Head of caudate nucleus (tissue), 42 donors: ENCODE measurements at regions not wholly inside any gene's neighbourhood (a gene's known extent, or its start where the extent isn't known, plus 50 kb on each side); places are given as distances from the start of the nearest gene placed in this dataset.
"Not testable (repeated sequence)": the region's sequence is repeated elsewhere in the genome, so short reads cannot be mapped to it uniquely, and the experiment has no call there.

Experiments used
- DNase-seq, 42 donors: peaks; one replicate each; pipeline versions ENCODE4 v3.0.0 to v3.0.0-alpha.2; 2020 to 2021; ENCODE audit warnings: mixed read lengths in 7 of 42
- intact Hi-C: fragments of 100-400 bp; cut with DNase I; formaldehyde crosslinking; loops from one replicate; pipeline ENCODE4 v1.15.0; 2022

GRCh38 chr18:71114550-71115210, 825.8 kb downstream of the SOCS6 start:
- intact Hi-C loops: no loop called here
- DNase-seq: no peak

DNA sequence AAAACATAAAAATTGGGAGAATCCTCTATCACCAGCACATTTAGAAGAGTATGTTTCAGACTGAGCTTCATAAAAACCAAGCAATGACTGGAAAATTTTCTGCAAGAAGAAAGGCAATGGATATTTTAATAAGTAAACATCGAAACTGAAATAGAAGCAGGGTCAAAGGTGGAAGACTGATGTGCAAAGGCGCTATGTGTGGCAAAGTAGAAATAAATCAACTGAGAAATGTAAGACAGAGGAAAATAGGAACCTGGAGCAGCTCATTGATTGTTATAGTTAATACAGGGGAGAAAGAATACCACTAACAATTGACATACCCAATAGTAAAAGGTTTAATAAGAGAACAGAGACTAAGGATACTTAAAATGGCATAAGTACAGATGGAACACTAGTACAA, 818.4 kb downstream of the SOCS6 start:
- intact Hi-C loops: no loop called here
- no peak for DNase-seq

GRCh38 chr18:71106701-71107100, 817.9 kb downstream of the SOCS6 start:
- intact Hi-C loops: no loop called here
- peak in 1 of 42 donors; percentile 12 for DNase-seq

GRCh38 chr18:71105994-71106546, 817.2 kb downstream of the SOCS6 start:
- no peak for DNase-seq
- intact Hi-C loops: no loop called here

GRCh38 chr18:71105078-71105819, 816.4 kb downstream of the SOCS6 start:
- no peak for DNase-seq

GRCh38 chr18:71079606-71080005, 790.8 kb downstream of the SOCS6 start:
- DNase-seq: peak in 3 of 42 donors; percentile 4 to 15 (median 10)
- intact Hi-C loops: no loop called here

More at GRCh38 chr18:71105078-71105819, 816.4 kb downstream of the SOCS6 start:
- intact Hi-C loops: no loop called here

- intact Hi-C loops: no loop called here
- DNase-seq: no peak
Observed at GRCh38 chr18:71077451-71077850, 788.6 kb downstream of the SOCS6 start.

GRCh38 chr18:71075147-71075546, 786.3 kb downstream of the SOCS6 start:
- intact Hi-C loops: no loop called here
- no peak for DNase-seq

DNA sequence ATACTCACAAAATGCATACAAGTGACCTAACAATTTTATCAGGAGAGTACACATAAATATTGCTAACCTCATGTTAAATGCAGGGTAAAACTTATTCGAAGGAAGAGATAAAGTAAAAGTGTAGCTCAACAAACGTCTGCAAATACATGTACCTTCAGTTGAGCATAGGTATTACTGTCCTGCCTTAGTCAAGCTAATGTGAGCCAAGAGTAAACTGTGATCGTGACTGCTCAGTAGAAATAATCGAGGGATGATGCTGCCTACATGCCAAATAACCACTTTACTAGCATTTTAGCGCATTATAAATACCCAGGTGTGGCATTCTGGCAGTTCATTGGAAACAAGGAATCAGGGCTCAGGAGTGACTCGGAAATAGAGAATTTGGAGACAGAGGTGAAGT, 779.5 kb downstream of the SOCS6 start:
- intact Hi-C loops: no loop called here
- no peak for DNase-seq

- DNase-seq: no peak
- intact Hi-C loops: no loop called here
Observed at GRCh38 chr18:71049893-71050292, 761.0 kb downstream of the SOCS6 start.

- DNase-seq: no peak
- intact Hi-C loops: no loop called here
Observed at GRCh38 chr18:71047882-71048281, 759.0 kb downstream of the SOCS6 start.

DNA sequence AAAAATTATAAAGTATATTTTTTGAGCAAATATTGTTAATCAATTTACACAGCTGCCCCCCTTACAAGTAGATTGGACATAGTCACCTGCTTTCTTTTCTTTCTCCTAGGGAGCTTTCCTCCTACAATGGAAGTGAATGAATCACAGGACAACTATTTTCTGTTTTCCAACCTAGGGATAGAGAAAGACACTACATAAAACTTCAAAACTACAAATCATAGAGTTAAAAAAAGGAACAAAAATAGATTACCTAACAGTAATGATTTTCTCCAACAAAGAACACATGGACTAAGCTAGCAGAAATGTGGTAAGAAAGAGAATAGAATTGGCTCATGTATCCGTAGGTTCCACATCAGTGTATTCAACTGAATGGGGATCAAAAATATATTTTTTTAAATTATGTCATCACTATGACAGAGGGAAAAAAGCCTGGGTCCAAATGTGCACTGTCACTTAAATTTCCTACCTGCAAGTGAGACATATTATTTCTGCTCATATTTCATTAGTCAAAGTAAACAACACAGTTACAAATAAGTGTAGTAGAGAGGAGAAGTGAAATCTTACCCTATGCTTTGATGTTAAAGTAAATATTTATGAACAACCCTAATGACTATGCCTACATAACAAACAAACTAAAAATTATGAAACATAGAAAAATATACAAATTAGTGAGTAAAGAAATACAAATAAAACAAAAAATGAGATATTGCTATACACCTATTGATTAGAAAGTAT, 756.7 kb downstream of the SOCS6 start:
- no peak for DNase-seq
- intact Hi-C loops: no loop called here

GRCh38 chr18:71040161-71040560, 751.3 kb downstream of the SOCS6 start:
- intact Hi-C loops: no loop called here
- no peak for DNase-seq

GRCh38 chr18:71038196-71038595, 749.4 kb downstream of the SOCS6 start:
- intact Hi-C loops: no loop called here

GRCh38 chr18:71036783-71037182, 747.9 kb downstream of the SOCS6 start:
- no peak for DNase-seq
- intact Hi-C loops: no loop called here

More at GRCh38 chr18:71038196-71038595, 749.4 kb downstream of the SOCS6 start:
- DNase-seq: no peak

DNA sequence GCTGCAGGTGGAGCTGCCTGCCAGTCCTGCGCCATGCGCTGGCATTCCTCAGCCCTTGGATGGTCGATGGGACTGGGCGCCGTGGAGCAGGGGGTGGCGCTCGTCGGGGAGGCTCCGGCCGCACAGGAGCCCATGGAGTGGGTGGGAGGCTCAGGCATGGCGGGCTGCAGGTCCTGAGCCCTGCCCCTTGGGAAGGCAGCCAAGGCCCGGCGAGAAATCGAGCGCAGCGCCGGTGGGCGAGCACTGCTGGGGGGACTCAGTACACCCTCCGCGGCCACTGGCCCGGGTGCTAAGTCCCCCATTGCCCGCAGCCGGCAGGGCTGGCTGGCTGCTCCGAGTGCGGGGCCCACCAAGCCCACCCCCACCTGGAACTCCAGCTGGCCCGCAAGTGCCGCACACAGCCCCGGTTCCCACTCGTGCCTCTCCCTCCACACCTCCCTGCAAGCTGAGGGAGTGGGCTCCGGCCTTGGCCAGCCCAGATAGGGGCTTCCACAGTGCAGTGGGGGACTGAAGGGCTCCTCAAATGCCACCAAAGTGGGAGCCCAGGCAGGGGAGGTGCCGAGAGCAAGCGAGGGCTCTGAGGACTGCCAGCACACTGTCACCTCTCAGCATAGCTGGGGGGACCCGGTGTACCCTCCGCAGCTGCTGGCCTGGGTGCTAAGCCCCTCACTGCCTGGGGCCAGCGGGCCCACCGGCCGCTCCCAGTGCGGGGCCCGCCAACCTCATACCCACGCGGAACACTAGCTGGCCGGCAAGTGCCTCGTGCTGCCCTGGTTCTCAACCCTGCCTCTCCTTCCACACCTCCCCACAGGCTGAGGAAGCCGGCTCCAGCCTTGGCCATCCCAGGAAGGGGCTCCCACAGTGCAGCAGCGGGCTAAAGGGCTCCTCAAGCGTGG, 742.7 kb downstream of the SOCS6 start:
- DNase-seq, intact Hi-C loops: not testable (repeated sequence)

- intact Hi-C loops, DNase-seq: not testable (repeated sequence)
Observed at GRCh38 chr18:71030085-71030484, 741.2 kb downstream of the SOCS6 start.

DNA sequence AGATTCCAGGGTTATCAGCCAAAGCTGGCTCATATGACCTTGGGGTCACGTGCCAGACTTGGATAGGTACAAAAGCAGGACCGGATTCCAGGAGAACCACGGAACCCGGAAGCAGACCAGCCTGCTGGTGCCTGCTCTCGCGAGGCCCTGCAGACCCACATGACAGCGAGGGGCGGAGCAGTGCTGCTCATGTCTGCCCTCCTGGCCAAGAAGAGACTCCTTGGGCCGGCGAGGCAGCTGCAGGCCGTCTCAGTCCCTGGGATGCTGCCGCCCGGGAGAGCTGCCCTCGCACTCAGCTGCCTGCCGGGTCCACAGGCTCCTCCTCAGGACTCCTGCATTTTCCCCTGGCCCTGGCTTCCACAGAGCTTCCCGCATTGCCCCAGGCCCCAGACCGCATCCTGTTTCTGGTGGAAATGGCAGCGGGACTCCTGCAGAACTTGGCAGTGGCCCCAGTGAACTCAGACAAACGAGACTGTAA, 739.5 kb downstream of the SOCS6 start:
- intact Hi-C loops: no loop called here
- DNase-seq: no peak

GRCh38 chr18:71027531-71027930, 738.7 kb downstream of the SOCS6 start:
- no peak for DNase-seq
- intact Hi-C loops: no loop called here
